ENCODE measurements at regions not wholly inside any gene's neighbourhood (a gene's known extent, or its start where the extent isn't known, plus 50 kb on each side); places are given as distances from the start of the nearest gene placed in this dataset.

GRCh38 chr12:27382924-27383323 is 50.3 kb downstream of the BMAL2 start:
- no peak for DNase-seq (ENCODE audit: low read depth in 2 of 3, low spot score in 2 of 3)

DNA sequence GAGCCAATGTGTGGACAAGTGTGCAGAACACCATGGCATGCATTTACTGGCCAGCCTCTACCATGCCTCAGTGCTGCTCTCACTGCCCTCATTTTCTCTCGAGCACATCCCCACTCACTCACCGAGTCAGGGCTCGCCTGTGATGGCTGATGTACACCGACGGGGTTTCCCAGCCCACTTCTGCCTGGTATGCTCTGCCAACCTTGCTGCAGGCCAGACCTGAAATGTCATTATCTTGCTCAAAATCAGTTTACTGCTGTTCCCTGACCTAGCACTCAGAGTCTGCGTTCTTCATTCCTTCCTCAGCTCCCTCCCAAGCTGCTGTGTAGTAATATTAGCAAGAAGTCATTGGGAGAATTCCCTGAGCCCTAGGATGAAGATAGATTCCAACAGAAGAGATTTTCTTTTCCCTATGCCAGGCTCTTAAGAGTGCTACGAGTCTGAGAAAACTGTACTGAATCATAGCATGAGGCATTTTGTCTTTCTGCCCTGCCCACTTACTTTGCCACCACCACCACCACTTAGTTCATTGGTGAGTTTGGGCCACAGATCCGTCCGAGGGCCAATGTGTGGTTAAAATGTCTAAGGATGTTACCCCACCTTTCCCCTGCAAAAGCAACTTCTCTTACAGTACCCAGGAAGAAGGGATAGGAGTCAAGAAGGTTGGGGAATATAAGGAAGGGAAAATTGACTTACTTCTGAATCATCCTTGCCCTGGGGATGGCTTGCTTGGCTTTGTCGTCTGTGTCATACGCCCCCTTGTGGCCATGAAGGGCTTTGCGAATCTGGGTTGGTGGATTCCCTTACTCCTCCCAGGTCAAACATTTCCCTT is 51.0 kb downstream of the BMAL2 start:
- DNase-seq (ENCODE audit: low read depth in 2 of 3, low spot score in 2 of 3): peak; percentile 20 to 54 (median 23)

DNA sequence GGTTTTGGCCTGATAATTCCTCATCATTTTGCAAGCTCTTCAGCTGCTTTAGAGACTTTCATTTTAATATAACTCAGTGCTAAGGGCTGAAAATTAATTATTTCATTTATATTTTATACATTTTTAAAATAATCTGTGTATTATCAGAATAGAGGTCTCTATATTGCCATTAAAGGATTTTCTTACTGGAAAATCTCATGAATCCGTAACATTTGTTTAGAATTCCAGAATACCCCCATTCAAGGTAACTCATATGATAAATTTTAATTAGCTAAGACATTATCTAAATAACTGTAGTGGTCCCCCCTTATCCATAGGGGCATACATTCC is 51.6 kb downstream of the BMAL2 start:
- DNase-seq (ENCODE audit: low read depth in 2 of 3, low spot score in 2 of 3): no peak

- DNase-seq (ENCODE audit: low read depth in 2 of 3, low spot score in 2 of 3): no peak
Observed at GRCh38 chr12:27385766-27386564, 53.3 kb downstream of the BMAL2 start.

- no peak for DNase-seq (ENCODE audit: low read depth in 2 of 3, low spot score in 2 of 3)
Observed at GRCh38 chr12:27387473-27387872, 54.8 kb downstream of the BMAL2 start.

- DNase-seq (ENCODE audit: low read depth in 2 of 3, low spot score in 2 of 3): no peak
Observed at GRCh38 chr12:27388650-27389049, 56.0 kb downstream of the BMAL2 start.

GRCh38 chr12:27394676-27395075 is 51.9 kb upstream of the SMCO2 start:
- no peak for DNase-seq (ENCODE audit: low read depth in 2 of 3, low spot score in 2 of 3)

- no peak for DNase-seq (ENCODE audit: low read depth in 2 of 3, low spot score in 2 of 3)
Observed at GRCh38 chr12:27396216-27396815, 50.2 kb upstream of the SMCO2 start.
